ENCODE measurements at regions not wholly inside any gene's neighbourhood (a gene's known extent, or its start where the extent isn't known, plus 50 kb on each side); places are given as distances from the start of the nearest gene placed in this dataset.

DNA sequence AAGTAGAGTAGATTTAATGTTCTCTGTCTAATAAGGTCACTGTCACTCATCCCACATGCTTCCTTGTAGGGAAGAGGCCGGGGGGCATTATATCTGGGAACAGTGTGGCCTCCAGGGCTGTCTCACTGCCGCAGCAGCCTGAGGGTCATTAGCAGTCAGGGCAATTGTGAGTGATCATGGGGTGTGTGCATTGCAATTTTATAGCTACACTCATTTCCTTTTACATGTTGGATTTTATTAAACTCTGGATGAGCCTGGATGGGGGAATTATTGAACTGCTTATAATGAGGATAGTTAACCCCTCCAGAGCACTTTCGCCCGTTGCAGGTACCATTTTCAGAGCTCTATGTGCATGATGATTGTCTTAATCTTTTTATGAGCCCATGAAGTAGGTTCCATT is 60.9 kb upstream of the DISP3 start:
- TF ChIP-seq, protein P1, sequence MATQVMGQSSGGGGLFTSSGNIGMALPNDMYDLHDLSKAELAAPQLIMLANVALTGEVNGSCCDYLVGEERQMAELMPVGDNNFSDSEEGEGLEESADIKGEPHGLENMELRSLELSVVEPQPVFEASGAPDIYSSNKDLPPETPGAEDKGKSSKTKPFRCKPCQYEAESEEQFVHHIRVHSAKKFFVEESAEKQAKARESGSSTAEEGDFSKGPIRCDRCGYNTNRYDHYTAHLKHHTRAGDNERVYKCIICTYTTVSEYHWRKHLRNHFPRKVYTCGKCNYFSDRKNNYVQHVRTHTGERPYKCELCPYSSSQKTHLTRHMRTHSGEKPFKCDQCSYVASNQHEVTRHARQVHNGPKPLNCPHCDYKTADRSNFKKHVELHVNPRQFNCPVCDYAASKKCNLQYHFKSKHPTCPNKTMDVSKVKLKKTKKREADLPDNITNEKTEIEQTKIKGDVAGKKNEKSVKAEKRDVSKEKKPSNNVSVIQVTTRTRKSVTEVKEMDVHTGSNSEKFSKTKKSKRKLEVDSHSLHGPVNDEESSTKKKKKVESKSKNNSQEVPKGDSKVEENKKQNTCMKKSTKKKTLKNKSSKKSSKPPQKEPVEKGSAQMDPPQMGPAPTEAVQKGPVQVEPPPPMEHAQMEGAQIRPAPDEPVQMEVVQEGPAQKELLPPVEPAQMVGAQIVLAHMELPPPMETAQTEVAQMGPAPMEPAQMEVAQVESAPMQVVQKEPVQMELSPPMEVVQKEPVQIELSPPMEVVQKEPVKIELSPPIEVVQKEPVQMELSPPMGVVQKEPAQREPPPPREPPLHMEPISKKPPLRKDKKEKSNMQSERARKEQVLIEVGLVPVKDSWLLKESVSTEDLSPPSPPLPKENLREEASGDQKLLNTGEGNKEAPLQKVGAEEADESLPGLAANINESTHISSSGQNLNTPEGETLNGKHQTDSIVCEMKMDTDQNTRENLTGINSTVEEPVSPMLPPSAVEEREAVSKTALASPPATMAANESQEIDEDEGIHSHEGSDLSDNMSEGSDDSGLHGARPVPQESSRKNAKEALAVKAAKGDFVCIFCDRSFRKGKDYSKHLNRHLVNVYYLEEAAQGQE (IDR thresholded peaks at IDR 0.05), result no peak
- TF ChIP-seq, protein P2, sequence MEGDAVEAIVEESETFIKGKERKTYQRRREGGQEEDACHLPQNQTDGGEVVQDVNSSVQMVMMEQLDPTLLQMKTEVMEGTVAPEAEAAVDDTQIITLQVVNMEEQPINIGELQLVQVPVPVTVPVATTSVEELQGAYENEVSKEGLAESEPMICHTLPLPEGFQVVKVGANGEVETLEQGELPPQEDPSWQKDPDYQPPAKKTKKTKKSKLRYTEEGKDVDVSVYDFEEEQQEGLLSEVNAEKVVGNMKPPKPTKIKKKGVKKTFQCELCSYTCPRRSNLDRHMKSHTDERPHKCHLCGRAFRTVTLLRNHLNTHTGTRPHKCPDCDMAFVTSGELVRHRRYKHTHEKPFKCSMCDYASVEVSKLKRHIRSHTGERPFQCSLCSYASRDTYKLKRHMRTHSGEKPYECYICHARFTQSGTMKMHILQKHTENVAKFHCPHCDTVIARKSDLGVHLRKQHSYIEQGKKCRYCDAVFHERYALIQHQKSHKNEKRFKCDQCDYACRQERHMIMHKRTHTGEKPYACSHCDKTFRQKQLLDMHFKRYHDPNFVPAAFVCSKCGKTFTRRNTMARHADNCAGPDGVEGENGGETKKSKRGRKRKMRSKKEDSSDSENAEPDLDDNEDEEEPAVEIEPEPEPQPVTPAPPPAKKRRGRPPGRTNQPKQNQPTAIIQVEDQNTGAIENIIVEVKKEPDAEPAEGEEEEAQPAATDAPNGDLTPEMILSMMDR (IDR thresholded peaks at IDR 0.05; ENCODE audit: low read depth, low read length, missing input control), result no peak
- TF ChIP-seq YY1 (IDR thresholded peaks at IDR 0.05) (no peak), FOXA2 (IDR thresholded peaks at IDR 0.05) (no peak), SP1 (IDR thresholded peaks at IDR 0.05) (no peak), TAF1 (conservative IDR thresholded peaks at IDR 0.05) (no peak), GABPA (IDR thresholded peaks at IDR 0.05 in 1 of 2, conservative IDR thresholded peaks at IDR 0.05 in 1 of 2) (no peak)
